CD1c-positive myeloid dendritic cell (primary cell): ENCODE measurements at regions not wholly inside any gene's neighbourhood (a gene's known extent, or its start where the extent isn't known, plus 50 kb on each side); places are given as distances from the start of the nearest gene placed in this dataset.
"Not testable (repeated sequence)": the region's sequence is repeated elsewhere in the genome, so short reads cannot be mapped to it uniquely, and the experiment has no call there.

Experiments used
- DNase-seq: peaks from one replicate; pipeline ENCODE4 v3.0.0-alpha.2; 2016; ENCODE audit errors: extremely low spot score

- DNase-seq: no peak
These were observed 115.6 kb upstream of the HCRTR2 start for GRCh38 chr6:55058682-55059081.

- DNase-seq: peak; percentile 46
These were observed 109.4 kb upstream of the HCRTR2 start for GRCh38 chr6:55064711-55065420.

DNA sequence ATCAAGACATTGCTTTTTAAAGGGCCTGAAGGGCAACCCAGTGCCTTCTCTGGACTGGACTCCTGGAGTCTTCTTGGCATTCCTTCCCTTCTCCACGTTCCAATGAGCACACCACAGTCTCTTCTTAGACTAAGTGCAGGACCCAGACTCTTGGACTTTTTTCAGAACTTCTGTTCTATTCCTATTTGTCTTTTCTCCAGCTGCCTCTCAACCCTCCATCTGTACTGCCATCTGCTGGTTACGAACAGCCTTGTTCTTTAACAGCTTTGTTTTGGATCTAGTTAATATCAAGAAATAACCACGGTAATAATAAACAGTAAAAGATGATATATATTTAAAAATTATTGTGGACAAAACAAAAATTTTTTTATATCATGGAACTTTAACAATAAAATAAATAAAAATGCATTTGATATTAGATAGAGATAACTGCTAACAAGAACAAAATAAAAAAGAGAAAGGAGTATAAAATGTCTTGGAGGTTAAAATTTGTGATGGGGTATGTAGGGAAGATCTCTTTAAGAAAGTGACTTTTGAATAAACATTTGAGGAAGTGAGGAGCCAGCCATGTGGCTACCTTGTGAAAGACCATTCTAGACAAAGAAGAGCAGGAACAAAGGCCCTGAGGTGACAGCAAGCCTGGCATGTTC, 105.1 kb upstream of the HCRTR2 start:
- DNase-seq: peak; percentile 65

DNA sequence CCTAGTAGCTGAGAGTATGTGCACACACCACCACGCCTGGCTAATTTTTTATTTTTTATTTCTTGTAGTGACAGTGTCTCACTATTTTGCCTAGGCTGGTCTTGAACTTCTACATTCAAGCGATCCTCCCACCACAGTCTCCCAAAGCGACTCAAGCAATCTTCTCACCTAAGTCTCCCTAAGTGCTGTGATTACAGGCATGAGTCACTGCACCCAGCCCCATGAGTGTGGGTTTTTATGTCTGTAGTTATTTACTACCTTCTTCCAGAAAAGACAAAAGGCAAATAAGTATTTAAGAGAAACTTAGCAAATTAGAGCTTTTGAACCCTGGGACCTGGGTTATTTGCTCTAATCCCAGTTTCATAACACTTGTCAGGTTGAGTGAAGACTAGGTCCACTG, 92.3 kb upstream of the HCRTR2 start:
- no peak for DNase-seq

DNA sequence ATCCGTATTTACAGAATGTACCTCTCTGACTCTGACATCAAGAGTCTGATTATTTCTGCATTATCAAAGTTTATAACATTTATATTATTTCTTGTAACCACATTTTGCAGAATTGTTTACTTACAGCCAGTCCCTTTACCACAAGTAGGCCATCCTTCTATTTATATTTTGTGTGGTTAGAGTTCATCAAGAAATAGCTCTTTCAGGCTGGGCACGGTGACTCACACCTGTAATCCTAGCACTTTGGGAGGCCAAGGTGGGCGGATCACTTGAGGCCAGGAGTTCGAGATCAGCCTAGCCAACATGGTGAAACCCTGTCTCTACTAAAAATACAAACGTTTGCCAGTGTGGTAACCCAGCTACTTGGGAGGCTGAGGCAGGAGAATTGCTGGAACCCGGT, 86.3 kb upstream of the HCRTR2 start:
- DNase-seq: not testable (repeated sequence)

DNA sequence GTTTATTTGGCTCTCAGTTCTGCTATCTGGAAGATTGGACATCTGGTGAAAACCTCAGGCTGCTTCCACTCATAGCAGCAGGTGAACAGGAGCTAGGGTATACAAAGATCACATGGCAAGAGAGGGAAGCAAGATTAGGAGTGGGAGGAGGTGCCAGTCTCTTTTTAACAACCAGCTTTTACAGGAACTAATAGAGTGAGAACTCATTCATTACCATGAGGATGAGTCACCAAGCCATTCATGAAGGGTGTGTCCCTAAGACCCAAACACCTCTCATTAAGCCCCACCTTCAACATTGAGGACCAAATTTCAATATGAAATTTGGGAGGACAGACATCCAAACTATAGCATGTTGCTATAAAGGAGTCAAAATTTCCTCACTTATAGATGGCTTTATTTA, 85.4 kb upstream of the HCRTR2 start:
- DNase-seq: no peak

- DNase-seq: no peak
These were observed 85.0 kb upstream of the HCRTR2 start for GRCh38 chr6:55089325-55089724.

DNA sequence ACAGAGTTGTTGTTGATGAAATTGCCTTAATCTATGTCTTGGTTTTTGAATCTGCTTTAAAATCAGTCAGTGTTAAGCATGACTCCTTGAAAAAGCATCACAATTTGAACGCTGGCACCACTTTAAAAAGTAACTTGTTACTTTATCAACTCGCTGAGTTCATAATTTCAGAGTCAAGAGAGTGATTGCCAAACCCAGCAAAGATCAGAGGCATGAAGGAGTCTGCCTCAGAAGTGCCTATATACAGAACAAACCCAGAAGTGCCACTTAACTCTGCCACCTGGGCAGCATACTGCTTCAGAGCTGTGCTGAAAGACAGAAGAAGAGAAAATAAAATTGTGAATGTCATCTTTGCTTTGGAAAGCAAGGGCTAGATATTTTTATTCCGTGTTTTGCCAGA, 73.6 kb upstream of the HCRTR2 start:
- DNase-seq: no peak

DNA sequence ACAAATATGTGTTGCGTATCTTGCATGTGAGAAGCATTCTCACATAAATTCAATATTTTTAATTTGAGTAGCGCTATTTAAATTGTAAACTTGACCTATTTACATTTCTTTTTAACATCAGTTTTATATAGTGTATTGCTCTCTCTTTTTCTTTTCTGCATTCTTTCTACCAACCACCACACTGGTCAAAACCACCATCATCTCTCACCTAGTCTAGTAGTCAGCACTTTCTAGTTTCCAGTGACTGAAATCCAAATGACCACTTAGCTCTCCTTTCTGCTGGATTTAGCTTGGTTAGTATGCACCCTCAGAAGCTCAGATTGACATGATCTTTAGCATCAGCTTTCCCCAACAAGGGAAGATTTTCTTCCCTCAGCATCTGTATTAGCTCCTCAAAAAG, 73.2 kb upstream of the HCRTR2 start:
- DNase-seq: no peak

DNA sequence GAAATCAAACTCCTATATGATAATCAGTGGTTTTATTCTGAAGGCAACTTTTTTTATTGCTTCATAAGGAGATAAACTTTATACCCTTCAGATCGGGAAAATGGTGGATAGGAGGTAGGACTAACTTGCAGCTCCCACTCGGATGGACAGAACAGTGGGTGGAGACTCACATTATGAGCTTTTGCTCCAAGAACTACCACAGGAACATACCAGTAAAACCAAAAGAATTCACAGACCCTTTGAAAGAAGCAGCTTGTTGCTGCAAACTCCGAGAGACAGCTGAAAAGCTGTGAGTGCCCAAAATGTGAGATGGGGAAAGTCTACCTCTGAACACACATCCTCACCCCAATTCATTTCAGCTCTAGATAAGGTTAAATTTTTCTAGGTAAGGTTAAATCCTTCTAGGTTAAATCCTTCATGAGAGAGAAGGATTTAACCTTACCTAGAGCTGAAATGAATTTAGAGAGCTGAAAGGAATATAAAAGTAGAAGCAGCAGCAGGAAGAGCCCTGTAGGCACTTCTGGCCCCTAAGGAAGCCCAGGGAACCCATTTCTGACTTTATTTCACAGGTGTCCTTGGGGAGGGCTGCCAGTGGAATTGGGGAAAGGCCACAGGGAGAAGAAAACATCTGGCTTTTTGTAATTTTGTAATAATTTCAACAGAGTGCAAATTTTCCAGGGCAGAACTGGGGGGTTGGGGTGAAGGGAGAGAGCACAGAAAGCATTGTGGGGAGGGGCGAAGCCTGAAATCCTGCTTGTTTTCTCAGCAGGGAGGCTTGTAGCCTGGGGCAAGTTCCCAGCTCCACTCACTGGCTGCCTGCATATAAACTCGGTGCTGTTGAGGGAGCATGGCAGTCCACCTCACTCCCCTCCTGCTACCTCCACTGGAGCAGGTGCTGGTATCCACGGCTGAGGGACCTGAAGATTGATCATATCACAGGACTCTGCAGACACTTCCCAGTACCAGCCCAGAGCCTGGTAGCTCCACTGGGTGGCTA, 65.9 kb upstream of the HCRTR2 start:
- no peak for DNase-seq

- DNase-seq: no peak
These were observed 57.0 kb upstream of the HCRTR2 start for GRCh38 chr6:55117267-55117666.

- not testable (repeated sequence) for DNase-seq
These were observed 50.1 kb upstream of the HCRTR2 start for GRCh38 chr6:55124241-55124640.
